PC-9 (cell line): ENCODE measurements at regions not wholly inside any gene's neighbourhood (a gene's known extent, or its start where the extent isn't known, plus 50 kb on each side); places are given as distances from the start of the nearest gene placed in this dataset.

Source experiments
- BruUV-seq: library from RNA; stranded (reverse); fragments of 400-500 nt; replicated peaks from 2 replicates; lab custom pipeline; 2021; lab: Mats Ljungman, UMichigan
- CTCF ChIA-PET: fragments of 300-600 bp; sonication (Branson Sonifier 250); formaldehyde crosslinking; loops from one replicate; lab custom pipeline; 2022; ENCODE audit warnings: antibody characterized with exemption; lab: Charles Lee
- POLR2A ChIA-PET: fragments of 300-600 bp; sonication (Branson Sonifier 250); formaldehyde crosslinking; loops from one replicate; lab custom pipeline; 2022; ENCODE audit warnings: antibody characterized with exemption; ENCODE audit not compliant: unreplicated experiment; lab: Charles Lee
- DNase-seq, 2 experiments: peaks; one replicate each; pipeline versions ENCODE4 v3.0.0 to v3.0.0-alpha.2; 2015 to 2022; ENCODE audit warnings: mixed read lengths in 1 of 2
- H2AFZ ChIP-seq: fragments of 200-600 bp; sonication (generic); 2 replicates; pipeline ENCODE4 v1.8.1; 2017; ENCODE audit warnings: antibody characterized with exemption
- H3F3A ChIP-seq: fragments of 200-600 bp; sonication (generic); 2 replicates; pipeline ENCODE4 v1.8.1; 2017; ENCODE audit warnings: antibody characterized with exemption, mild to moderate bottlenecking, low read depth; ENCODE audit not compliant: insufficient read depth
- H3K27ac ChIP-seq: fragments of 200-600 bp; sonication (generic); 2 replicates; pipeline ENCODE4 v1.6.1; 2016; ENCODE audit warnings: mixed run types
- H3K27me3 ChIP-seq: fragments of 200-600 bp; sonication (generic); 2 replicates; pipeline ENCODE4 v1.6.1; 2016; ENCODE audit warnings: low read depth, mixed run types; ENCODE audit not compliant: insufficient read depth
- H3K36me3 ChIP-seq: fragments of 200-600 bp; sonication (generic); 2 replicates; pipeline ENCODE4 v1.6.1; 2016; ENCODE audit warnings: low read depth, mixed run types
- H3K4me1 ChIP-seq: fragments of 200-600 bp; sonication (generic); replicated peaks from 2 replicates; pipeline ENCODE4 v1.6.1; 2016; ENCODE audit warnings: mixed run types; ENCODE audit not compliant: insufficient read depth
- H3K4me2 ChIP-seq: fragments of 200-600 bp; sonication (generic); 2 replicates; pipeline ENCODE4 v1.6.1; 2017; ENCODE audit warnings: mixed run types
- H3K4me3 ChIP-seq: fragments of 200-600 bp; sonication (generic); 2 replicates; pipeline ENCODE4 v1.6.1; 2016; ENCODE audit warnings: mixed run types
- H3K79me2 ChIP-seq: fragments of 200-600 bp; sonication (generic); 2 replicates; pipeline ENCODE4 v1.6.1; 2017; ENCODE audit warnings: low read depth, mixed run types
- H3K9me2 ChIP-seq: fragments of 200-600 bp; sonication (generic); 2 replicates; pipeline ENCODE4 v1.8.1; 2017; ENCODE audit warnings: mild to moderate bottlenecking; ENCODE audit not compliant: insufficient read depth
- H3K9me3 ChIP-seq: fragments of 200-600 bp; sonication (generic); 2 replicates; pipeline ENCODE4 v1.8.1; 2016; ENCODE audit warnings: low read depth; ENCODE audit not compliant: insufficient read depth
- H4K20me1 ChIP-seq: fragments of 200-600 bp; sonication (generic); 2 replicates; pipeline ENCODE4 v1.8.1; 2017; ENCODE audit not compliant: insufficient read depth
- CTCF ChIP-seq: fragments of 200-600 bp; sonication (generic); conservative IDR thresholded peaks from 2 replicates; pipeline ENCODE4 v1.6.1; 2017; ENCODE audit warnings: mixed run types, antibody characterized with exemption, mild to moderate bottlenecking, moderate library complexity
- EZH2 ChIP-seq: fragments of 200-600 bp; sonication (generic); IDR thresholded peaks from 2 replicates; pipeline ENCODE4 v1.8.0; 2017; ENCODE audit warnings: antibody characterized with exemption, low read depth
- intact Hi-C: fragments of 100-400 bp; cut with micrococcal nuclease; formaldehyde crosslinking; loops from one replicate; pipeline ENCODE4 v1.10.0; 2022; ENCODE audit not compliant: unreplicated experiment

GRCh38 chr1:199862047-199862446 lies 165.5 kb upstream of the NR5A2 start:
- intact Hi-C loops: no loop called here
- H3K4me3 ChIP-seq: no peak overlapping the region
- H3K9me3 ChIP-seq: no peaks in the 10 kb centered on the region; the same call in 1 of the 2 replicates
- H3K4me2 ChIP-seq: no peak overlapping the region
- ChIA-PET CTCF (no interaction called here), POLR2A (no interaction called here)
- H3F3A ChIP-seq: 0 out of 2 replicates have a peak, but pooled peaks cover 8% of the 10 kb centered on the region
- H3K27ac ChIP-seq: no peak overlapping the region
- H4K20me1 ChIP-seq: no peaks in the 10 kb centered on the region
- TF ChIP-seq CTCF (no peak), EZH2 (no peak)
- peaks cover 9% of the 10 kb centered on the region for H3K4me1 ChIP-seq
- no peaks in the 10 kb centered on the region for H3K27me3 ChIP-seq
- H3K79me2 ChIP-seq: no peaks in the 10 kb centered on the region
- no peak for DNase-seq
- no peaks in the 10 kb centered on the region for H3K9me2 ChIP-seq
- no TSS peak for BruUV-seq
- H3K36me3 ChIP-seq: no peaks in the 10 kb centered on the region
- no peak overlapping the region for H2AFZ ChIP-seq

GRCh38 chr1:199866210-199866617 lies 161.3 kb upstream of the NR5A2 start:
- Histone ChIP-seq H3F3A (no peaks in the 10 kb centered on the region), H3K9me3 (no peaks in the 10 kb centered on the region)

GRCh38 chr1:199867601-199868000 lies 159.9 kb upstream of the NR5A2 start:
- H2AFZ ChIP-seq: no peak overlapping the region

More at GRCh38 chr1:199866210-199866617, 161.3 kb upstream of the NR5A2 start:
- Histone ChIP-seq H3K9me2 (no peaks in the 10 kb centered on the region), H3K27ac (no peak overlapping the region), H3K27me3 (no peaks in the 10 kb centered on the region), H3K4me2 (no peak overlapping the region), H3K79me2 (no peaks in the 10 kb centered on the region), H3K4me1 (no peaks in the 10 kb centered on the region), H2AFZ (no peak overlapping the region), H3K4me3 (no peak overlapping the region), H4K20me1 (no peaks in the 10 kb centered on the region), H3K36me3 (no peaks in the 10 kb centered on the region)
- ChIA-PET CTCF (no interaction called here), POLR2A (no interaction called here)
- no peak for TF ChIP-seq CTCF
- no peak for TF ChIP-seq EZH2
- DNase-seq: no peak
- intact Hi-C loops: no loop called here
- no TSS peak for BruUV-seq

More at GRCh38 chr1:199867601-199868000, 159.9 kb upstream of the NR5A2 start:
- Histone ChIP-seq H4K20me1 (no peaks in the 10 kb centered on the region), H3K9me3 (no peaks in the 10 kb centered on the region), H3K9me2 (no peaks in the 10 kb centered on the region), H3K4me2 (no peak overlapping the region), H3K4me1 (no peaks in the 10 kb centered on the region), H3K36me3 (no peaks in the 10 kb centered on the region), H3K27ac (no peak overlapping the region), H3K79me2 (no peaks in the 10 kb centered on the region), H3F3A (no peaks in the 10 kb centered on the region), H3K4me3 (no peak overlapping the region), H3K27me3 (no peaks in the 10 kb centered on the region)
- intact Hi-C loops: no loop called here
- TF ChIP-seq EZH2 (no peak), CTCF (no peak)
- DNase-seq: no peak
- ChIA-PET POLR2A (no interaction called here), CTCF (no interaction called here)
- BruUV-seq: no TSS peak
